ENCODE measurements at regions not wholly inside any gene's neighbourhood (a gene's known extent, or its start where the extent isn't known, plus 50 kb on each side); places are given as distances from the start of the nearest gene placed in this dataset.
A peak's percentile ranks its signal among the peaks of the same experiment; 100 is the strongest.
"Not testable (repeated sequence)": the region's sequence is repeated elsewhere in the genome, so short reads cannot be mapped to it uniquely, and the experiment has no call there.

DNA sequence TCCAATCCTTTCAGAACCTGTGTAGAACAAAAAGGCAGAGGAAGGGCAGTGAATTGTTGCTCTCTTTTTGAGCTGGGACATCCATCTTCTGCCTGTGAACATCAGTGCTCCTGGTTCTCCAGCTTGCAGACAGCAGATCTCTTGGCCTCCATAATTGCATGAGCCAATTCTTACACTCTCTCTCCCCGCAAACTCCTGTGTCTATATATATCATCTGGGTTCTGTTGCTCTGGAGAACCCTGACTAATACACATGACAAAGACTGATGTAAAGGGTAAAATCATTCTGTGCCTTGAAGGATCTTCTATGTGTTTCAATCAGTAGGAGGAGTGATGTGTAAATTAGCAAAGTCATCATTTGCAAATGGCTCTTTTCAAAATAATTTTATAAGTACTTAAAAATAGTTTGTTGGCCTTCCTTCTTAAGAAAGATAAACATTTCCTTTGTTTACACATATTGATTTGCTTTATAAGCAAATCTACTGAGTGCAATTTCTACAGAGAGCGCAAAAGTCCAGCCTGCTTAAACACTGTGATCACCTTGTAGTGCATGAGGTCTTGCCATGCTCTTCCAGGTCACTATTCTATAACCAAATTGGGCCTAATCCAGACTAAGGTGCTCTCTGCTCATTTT lies 154.9 kb upstream of the ANKRD28 start:
- DNase-seq = no peak

DNA sequence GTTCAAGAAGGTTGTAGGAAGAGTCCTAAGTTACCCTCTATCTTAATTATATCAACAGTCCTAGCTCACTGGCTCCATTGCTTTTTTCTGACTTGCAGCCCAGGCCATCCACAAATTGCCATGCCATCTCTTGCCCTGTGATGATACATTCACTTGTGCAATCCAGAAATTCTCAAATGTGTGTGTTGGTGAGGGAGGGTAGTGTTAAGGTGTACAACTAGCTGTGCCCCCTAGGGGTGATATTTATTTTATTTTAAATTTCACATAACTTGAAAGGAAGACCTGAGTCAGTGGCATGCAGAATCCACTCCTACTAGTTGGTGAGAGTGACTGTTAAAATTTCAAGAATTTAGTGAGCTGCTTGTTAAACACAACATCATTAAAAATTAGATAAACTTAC lies 156.1 kb upstream of the ANKRD28 start:
- no peak for DNase-seq

DNA sequence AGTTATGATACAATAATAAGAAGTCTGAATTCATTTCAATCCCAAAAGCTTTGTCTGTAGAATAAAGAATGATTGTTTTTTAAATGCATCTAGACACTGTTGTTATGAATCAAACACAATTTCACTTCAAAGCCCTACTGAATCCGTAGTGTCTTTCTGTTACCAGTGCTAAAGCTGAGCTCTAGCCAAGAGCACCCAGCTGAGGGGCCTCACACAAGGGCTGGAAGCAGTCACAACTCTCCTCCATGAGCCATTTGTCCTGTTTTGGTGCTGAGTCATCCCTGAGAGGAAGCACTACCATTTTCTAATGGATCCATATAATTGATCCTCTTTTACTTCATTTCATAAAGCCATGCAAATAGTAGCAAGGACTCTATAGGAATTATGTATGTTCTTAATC lies 158.2 kb upstream of the ANKRD28 start:
- DNase-seq = peak; percentile 38

DNA sequence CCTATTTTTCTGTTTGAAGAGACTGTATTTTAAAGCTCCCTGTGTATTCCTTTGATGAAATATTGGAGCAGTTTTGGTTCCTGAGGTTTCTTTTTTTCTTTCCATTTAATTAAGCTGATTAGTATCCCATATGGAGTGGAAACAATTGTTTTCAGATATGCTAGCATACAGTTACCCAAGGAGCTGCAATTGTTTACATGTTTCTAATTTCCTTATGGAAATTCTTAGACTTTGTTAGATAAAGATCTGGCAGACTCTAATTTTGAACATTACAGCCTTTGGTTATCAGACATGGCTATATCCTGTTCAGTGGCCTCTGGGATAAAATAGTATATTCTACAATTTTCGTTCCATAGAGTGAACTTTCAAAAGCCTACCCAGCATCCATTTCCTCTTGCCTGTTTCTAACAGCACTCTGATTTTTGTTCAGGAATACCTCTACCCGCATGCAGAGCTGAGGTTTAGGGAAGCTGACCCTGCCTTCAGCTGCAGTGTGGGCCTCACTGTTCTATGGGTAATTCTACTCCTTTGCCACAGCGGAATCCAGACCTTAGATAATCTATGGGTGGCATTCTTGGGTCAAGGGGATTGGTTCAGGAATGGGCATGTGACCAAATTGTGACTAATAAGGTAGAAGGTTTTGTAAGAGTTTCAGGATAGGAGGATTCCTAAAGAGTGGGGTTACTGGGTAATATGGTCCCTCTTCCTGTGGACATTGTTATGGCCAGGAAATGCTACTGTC lies 161.1 kb upstream of the ANKRD28 start:
- DNase-seq = no peak

DNA sequence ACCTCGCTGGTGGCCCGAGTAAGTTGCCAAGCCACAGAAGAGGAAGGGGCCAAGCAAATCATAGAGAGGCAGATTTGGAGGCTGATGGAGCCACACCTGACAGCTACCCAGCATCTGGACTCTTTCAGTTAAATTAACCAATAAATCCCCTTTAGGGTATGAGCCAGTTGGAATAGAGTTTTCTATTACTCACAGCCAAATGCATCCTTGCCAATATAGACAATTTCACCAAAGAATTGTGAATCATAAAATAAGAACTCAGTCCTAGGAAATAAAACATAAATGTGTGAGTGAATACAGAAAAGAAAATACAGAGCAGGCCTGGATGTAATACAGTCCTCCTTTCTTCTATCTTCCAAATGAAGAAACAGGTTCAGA lies 161.6 kb upstream of the ANKRD28 start:
- DNase-seq = no peak

DNA sequence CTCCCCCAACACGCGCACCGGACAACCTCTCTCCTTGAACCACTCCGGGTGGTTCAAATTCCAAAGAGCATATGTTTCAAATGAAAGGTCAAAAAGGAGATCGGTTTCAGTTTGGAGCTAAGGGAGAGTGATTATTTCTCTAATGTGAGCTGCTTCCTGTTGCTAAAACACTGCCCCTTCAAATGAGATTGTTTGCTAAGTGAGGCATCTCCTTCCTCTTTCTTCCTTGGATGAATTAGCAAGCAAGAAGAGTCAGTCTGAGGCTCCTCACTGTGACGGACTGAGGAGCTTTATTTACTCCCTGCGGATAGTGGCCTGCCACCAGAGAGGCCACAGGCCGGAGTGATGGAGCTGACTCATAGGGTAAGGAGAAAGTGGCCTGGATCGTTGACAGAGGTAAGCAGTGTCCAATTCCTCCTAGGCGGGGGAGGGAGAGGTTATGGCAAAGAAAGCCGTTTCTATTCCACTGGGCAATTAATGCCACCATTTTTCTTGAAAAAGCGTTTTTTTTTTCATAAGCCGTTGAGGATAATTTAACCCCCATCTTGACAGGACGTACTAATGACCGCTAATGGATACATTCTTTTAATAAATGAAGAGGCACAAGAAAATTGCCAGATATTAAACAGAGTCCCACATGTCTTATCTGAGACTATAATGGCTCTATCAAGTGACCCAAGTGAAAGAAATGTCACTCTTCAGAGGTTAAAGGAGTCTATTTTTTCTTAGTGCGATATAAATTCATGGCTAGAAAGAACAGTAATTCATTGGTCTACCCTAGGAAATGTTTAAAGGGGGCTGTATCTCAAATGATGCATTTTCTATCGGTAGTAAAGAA lies 167.0 kb upstream of the ANKRD28 start:
- no peak for DNase-seq

DNA sequence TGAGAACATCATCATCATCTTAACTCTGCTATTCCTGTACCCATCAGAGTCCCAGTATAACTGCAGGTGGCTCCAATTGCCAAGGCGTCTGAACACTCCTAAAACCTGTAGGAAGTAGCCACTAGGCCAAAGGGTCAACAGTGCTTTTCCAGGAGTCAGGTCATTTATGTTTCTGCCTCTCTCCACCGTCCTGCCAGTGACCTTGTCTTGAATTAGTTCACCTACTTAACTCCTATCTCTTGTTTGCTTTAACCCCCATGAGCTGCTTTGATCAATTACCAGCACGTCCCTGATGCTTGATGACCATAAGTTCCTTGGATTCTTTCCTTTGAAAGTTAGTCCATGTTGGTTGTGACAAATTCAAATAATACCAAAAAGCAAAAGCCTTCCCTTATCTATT lies 169.8 kb upstream of the ANKRD28 start:
- DNase-seq = no peak

DNA sequence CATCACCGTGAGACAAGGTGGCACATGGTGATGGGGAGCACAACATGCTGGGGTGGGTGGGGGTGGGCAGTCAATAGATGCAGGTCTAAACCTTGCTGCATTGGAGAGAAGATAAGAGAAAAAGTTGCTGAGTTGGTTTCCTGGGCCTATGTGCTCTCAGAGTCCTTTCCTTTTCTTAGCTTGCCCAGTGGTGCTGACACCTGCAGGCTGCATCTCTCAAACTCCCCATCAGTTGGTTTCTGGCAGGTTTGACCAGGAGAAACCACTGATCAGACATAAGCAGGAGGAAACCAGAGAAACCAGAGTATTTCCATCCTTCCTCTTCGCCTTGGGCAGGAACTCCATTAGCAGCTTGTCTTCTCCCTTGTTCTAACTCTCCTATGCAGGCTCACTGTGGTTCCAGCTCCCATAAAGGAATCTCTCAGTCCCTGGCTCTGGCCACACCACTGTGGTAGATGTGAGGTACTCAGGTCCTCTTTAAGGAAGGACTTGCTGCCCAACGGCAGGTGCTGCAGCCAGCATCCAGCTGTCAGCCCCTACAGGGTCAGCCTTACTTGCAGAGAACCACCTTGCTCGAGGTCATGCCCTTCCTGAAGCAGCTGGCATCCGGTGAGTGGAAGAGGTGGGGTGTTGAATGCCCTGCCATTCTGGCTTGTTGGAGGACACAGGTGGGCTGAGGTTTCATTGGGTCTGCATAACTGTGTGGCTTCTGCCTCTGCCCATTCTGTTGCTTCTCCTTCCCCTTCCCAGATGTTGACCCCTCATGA lies 172.3 kb upstream of the ANKRD28 start:
- no peak for DNase-seq

DNA sequence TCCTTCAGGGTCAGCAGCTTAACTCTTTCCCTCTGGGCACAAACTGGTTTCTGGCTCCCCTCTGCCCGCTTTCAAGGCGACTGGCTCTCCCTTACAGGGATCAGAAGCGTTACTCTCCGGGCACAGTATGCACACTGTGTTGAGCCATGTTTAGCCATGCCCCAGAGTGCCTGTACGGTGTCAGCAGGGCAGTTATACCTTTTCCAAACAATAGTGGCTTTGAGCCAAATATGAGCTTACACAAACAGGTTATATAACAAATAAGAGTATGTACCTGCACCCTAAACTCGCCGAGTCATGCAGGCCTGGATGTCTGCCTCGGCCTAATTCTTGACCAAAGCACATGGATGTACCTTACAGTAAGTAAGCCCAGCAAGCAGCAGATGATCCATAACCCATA lies 175.6 kb upstream of the ANKRD28 start:
- DNase-seq = no peak

DNA sequence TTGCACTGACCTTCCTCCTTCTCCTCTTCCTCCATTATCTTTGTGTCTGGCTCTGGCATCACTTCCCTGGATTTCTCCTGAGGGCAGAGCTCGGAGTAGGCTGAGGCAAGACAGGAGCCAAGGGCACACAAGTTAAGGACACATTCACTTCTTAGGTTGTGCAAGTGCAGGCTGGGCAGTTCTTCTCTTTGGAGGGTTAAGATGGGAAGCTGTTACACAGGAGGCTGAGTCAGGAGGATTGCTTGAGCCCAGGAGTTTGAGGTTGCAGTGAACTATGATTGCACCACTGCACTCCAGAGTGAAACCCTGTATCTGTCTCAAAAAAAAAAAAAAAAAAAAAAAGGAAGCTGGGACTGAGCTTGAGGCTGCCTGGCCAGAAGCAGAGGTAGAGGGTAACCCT lies 176.2 kb upstream of the ANKRD28 start:
- no peak for DNase-seq

DNA sequence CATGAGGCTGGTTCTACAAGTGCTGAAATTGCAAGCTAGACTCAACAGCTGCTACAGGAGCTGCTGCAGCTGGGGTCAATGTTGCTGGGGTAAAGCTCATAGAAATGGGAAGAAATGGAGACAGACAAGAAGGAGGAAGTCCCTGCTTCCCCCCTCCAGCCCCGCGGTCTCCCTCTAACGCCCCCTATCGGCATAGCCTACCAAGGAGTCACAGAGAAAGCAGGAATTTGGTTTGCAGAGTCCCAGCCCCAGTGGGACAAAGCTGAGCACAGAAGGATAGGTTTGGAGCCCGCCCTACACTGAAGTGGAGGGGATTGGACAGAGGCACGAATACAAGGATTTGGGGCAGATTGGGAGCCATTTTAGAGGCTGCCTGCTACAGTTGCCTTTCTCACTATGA lies 176.9 kb upstream of the ANKRD28 start:
- DNase-seq = no peak

DNA sequence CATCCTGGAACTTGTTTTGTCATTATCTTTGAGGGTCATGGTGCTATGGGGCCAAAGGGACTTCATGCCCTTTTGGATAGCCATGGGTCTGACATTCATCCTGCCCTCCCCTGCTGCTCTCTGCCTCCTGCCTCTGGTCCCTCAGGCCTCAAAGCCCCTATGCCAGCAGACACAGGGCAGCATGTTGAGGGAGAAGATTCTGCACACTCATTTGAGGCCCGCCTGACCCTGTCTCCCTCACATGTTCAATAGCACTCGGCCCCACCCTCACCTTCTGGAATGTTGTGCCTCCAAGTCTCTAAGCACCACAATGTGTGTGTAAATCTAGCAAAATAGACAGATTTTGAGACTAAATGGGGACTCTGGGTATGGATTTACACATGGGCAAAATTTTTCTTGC lies 178.7 kb upstream of the ANKRD28 start:
- DNase-seq = no peak

DNA sequence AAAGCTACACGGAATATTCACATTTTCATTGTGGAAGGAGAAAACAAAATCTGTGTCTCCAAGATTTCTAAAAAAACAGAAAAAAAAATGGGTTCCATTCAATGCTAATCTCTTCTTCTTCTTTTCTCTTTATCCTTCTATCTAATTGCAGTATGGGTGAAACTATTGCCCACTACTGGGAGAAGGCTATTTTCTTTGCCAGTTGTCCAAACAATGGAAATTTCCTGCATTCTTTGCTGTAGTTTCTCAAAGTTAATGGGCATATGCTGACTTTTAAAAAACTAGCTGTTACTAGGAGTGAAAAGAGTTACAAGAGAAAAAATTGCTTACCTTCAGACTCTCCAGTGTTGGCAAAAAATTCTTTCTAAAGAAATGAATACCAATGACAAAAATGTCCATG lies 179.3 kb upstream of the ANKRD28 start:
- no peak for DNase-seq

DNA sequence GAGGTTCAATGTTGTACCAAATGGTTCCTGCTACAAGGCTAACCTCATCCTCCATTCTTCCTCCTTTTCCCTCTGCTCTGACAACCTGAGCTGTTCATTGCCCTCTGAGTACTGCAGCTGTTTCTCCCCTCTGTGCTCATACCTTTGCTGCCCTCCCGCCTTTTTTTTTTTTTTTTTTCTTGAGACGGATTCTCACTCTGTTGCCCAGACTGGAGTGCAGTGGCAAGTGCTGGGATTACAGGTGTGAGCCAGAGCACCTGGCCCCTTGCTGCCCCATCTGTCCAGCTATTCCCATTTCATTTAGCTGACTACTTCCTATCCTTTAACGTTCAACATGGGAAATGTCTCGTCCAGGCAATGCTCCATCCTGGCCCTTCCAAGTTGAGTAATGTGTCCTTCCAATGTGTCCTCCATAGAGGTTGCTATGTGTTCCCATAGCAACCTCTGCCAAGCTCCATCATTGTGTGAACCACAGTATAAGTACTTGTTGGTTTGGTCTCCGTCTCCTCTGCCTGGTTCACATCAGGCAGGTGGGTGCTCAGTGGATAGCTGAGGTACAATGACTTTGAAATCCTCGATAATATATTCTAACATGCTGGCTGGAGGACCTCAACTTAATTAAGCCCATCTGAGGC lies 179.9 kb upstream of the ANKRD28 start:
- no peak for DNase-seq

DNA sequence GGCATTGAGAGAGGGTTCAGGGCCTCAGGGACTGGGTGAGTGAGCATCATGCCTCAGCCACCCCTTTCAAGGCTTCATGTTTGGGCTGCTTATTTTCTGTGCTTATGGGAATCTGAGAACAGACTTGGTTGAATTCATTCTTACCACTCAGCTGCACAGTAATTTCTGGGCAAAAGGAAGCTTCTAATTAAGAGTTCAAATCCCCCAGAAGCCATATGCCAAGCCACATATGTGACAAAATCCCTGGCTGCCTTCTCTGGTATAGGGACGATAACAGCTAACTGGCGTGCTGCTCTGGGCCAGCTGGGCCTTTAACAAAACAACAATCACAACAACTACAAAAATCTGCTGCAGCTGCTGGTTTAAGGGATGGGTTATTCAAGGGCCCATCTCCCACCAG lies 181.0 kb upstream of the ANKRD28 start:
- DNase-seq = no peak

DNA sequence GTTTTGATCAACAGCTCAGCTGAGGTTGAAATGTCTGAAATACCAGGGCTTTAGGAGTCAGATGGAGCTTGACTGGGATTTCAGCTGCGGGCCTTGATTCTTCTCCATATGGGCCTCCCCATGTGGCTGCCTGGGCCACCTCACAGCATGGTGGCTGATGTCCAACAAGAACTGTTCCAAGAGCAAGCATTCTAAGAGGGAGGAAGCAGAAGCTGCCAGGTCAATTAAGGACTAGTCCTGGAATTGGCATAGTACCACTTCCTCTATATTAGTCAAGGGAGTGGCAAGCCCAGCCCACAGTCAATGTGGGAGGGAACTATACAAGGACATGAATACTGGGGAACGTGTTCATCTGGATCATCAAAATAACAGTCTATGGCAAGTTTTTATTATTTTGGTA lies 181.7 kb upstream of the ANKRD28 start:
- no peak for DNase-seq

DNA sequence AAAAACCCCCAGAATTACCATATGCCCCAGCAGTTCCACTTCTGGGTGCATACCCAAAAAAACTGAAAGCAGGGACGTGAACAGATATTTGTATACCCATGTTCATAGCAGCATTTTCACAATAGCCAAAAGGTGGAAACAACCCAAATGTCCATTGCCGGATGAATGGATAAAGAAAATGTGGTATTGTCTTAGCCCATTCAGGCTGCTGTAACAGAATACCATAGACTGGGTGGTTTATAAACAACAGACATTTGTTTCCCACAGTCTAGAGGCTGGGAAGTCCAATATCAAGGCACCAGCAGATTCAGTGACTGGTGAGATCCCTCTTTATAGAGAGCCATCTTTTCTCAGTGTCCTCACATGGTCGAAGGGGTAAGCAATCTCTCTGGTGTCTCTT lies 182.1 kb upstream of the ANKRD28 start:
- DNase-seq = no peak

DNA sequence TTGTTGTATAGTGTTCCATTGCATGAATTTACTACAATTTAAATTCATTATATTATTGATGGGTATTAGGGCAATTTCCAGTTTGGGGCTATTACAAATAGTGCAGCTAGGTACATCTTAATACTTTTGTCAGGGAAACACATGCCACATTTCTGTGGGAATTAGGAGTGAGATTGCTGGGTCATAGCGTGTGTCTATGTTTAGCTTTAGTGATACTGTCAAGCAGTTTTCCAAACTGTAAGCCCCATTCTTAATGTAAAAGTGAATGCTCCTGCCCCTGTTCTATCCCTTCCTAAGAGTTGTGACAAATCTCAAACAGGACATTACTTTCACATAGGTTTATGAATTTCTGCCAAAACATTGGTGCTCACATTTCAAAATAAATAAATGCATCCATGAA lies 184.5 kb upstream of the ANKRD28 start:
- DNase-seq = no peak

DNA sequence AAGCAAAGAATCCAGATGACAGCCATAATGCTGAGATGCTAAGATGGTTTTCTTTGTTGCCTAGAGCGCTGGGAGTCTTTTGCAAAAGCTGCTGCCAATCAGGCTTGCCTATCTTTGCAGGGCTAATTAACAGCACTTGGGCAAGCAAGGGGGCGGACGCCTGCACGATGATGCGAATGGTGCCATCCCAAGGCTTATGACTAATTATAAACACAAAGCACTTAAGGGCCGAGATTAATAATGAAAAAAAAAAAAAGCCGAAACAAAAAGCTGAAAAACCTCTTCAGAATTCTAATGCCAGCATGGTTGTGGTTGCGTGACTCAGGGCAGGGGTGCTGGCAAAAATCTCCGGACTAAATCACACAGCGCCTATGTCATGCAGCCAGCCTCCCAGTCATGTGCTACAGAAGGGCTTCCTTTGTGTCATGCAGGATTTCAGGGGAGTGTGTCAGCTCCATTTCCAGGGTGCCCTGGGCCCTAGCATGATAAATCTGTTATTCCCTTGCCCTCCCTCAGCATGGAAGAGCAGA lies 185.0 kb upstream of the ANKRD28 start:
- DNase-seq = peak; percentile 60

DNA sequence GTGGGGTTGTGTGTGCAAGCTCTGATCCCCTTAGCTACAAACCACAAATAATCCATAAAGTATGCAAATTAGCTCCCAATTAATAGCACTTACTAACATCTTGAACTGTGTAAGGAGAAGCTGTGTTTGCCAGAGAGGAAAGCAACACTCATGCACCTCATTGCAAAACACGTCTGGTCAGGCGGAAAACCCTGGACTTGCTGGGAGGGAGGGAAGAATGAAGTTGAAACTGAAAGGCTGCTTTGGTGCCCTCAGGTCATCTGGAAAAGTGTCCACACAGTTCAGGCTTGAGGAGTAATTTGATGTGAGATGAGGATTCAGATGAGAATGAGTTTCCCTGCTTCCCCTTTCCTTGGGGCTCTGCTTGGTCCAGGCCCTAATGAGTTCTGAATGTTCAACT lies 185.5 kb upstream of the ANKRD28 start:
- no peak for DNase-seq

DNA sequence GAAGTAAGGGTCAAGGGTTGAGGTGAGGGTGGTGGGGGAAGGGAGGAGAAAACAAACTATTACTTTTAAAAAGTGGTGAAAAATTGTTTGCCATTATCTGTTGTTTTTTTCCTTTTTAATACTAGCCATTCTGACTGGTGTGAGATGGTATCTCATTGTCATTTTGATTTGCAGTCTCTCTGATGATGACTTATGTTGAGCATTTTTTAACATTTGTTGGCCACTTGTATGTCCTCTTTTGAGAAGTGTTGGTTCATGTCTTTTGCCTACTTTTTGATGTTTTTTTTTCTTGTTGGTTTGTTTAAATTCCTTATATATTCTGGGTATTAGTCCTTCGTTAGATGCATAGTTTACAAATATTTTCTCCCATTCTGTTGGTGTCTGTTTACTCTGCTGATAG lies 185.9 kb upstream of the ANKRD28 start:
- no peak for DNase-seq

DNA sequence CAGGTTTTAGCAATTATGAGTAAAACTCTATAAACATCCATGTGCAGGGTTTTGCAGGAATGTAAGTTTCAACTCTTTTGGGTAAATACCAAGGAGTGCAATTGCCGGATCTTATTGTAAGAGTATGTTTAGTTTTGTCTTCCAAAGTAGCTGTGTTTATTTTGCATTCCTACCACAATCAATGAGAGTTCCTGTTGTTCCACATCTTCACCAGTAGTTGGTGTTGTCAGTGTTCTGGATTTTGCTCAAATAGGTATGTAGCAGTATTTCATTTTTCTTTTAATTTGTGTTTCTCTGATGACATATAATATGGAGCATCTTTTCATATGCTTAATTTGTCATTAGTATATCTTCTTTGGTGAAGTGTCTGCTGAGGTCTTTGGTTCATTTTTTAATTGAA lies 185.1 kb upstream of the GALNT15 start:
- no peak for DNase-seq

DNA sequence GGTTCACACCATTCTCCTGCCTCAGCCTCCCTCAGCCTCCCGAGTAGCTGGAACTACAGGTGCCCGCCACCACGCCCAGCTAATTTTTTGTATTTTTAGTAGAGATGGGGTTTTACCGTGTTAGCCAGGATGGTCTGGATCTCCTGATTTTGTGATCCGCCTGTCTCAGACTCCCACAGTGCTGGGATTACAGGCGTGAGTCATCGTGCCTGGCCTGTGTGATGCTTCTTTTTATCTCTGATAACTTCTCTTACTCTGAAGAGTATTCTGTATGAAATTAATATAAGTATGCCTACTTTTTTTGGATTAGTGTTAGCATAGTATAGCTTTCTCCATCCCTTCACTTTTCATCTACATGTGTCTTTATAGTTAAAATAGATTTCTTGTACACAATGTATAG lies 180.8 kb upstream of the GALNT15 start:
- DNase-seq = not testable (repeated sequence)
